ENCODE measurements at regions not wholly inside any gene's neighbourhood (a gene's known extent, or its start where the extent isn't known, plus 50 kb on each side); places are given as distances from the start of the nearest gene placed in this dataset.

GRCh38 chr14:97027256-97027999, 230.2 kb downstream of the VRK1 start:
- no peak for DNase-seq (ENCODE audit: low spot score in 2 of 2)
- TF ChIP-seq, protein P1, sequence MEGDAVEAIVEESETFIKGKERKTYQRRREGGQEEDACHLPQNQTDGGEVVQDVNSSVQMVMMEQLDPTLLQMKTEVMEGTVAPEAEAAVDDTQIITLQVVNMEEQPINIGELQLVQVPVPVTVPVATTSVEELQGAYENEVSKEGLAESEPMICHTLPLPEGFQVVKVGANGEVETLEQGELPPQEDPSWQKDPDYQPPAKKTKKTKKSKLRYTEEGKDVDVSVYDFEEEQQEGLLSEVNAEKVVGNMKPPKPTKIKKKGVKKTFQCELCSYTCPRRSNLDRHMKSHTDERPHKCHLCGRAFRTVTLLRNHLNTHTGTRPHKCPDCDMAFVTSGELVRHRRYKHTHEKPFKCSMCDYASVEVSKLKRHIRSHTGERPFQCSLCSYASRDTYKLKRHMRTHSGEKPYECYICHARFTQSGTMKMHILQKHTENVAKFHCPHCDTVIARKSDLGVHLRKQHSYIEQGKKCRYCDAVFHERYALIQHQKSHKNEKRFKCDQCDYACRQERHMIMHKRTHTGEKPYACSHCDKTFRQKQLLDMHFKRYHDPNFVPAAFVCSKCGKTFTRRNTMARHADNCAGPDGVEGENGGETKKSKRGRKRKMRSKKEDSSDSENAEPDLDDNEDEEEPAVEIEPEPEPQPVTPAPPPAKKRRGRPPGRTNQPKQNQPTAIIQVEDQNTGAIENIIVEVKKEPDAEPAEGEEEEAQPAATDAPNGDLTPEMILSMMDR (IDR thresholded peaks at IDR 0.05): no peak
- TF ChIP-seq POLR2AphosphoS5 (IDR thresholded peaks at IDR 0.05) (no peak), POLR2A (IDR thresholded peaks at IDR 0.05) (no peak), EP300 (IDR thresholded peaks at IDR 0.05) (no peak)
- H3K27ac ChIP-seq: no peak overlapping the region
- no peaks in the 10 kb centered on the region for H3K9me3 ChIP-seq
- no peaks in the 10 kb centered on the region for H3K4me1 ChIP-seq
- no peak overlapping the region for H3K4me3 ChIP-seq
- H3K27me3 ChIP-seq: peaks cover 39% of the 10 kb centered on the region
- WGBS: 70% methylated on average over 12 of the region's 12 CpGs
- no peaks in the 10 kb centered on the region for H3K36me3 ChIP-seq

DNA sequence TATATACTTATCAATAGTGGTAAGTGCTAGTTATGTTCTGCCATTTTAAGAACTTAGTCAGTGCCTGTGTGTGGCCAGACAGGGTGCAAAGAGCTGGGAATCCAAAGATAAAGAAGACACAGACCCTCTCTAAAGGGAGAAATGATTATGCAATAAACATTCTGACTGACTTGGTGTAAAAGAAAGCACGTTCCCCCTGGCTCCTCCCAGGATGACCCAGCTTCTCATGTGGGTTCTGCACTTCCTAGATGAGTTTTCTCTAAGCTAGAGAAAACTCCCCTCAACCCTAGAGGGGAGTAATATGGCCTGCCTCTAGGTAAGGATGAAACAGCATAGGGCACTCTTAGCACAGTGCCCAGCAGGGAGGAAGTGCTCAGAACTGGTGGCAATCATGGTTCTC, 231.2 kb downstream of the VRK1 start:
- H3K27me3 ChIP-seq: peaks cover 45% of the 10 kb centered on the region
- no peak for DNase-seq (ENCODE audit: low spot score in 2 of 2)
- H3K27ac ChIP-seq: no peak overlapping the region
- TF ChIP-seq EP300 (IDR thresholded peaks at IDR 0.05) (no peak), POLR2A (IDR thresholded peaks at IDR 0.05) (no peak), POLR2AphosphoS5 (IDR thresholded peaks at IDR 0.05) (no peak)
- TF ChIP-seq, protein P1 (IDR thresholded peaks at IDR 0.05): no peak
- no peak overlapping the region for H3K4me3 ChIP-seq
- 47% methylated on average over 1 of the region's 1 CpG for WGBS
- no peaks in the 10 kb centered on the region for H3K36me3 ChIP-seq
- peaks cover 5% of the 10 kb centered on the region for H3K4me1 ChIP-seq
- H3K9me3 ChIP-seq: no peaks in the 10 kb centered on the region

- no peak for TF ChIP-seq EP300 (IDR thresholded peaks at IDR 0.05)
- no peak for TF ChIP-seq POLR2A (IDR thresholded peaks at IDR 0.05)
- no peak for TF ChIP-seq POLR2AphosphoS5 (IDR thresholded peaks at IDR 0.05)
- TF ChIP-seq, protein P1 (IDR thresholded peaks at IDR 0.05): no peak
- H3K9me3 ChIP-seq: no peaks in the 10 kb centered on the region
- peaks cover 7% of the 10 kb centered on the region for H3K4me1 ChIP-seq
- no peak overlapping the region for H3K4me3 ChIP-seq
- no peak for DNase-seq (ENCODE audit: low spot score in 2 of 2)
- WGBS: 100% methylated on average over 2 of the region's 2 CpGs
- no peaks in the 10 kb centered on the region for H3K36me3 ChIP-seq
- no peak overlapping the region for H3K27ac ChIP-seq
- peaks cover 49% of the 10 kb centered on the region for H3K27me3 ChIP-seq
Measured at GRCh38 chr14:97029800-97030199, 232.6 kb downstream of the VRK1 start.

DNA sequence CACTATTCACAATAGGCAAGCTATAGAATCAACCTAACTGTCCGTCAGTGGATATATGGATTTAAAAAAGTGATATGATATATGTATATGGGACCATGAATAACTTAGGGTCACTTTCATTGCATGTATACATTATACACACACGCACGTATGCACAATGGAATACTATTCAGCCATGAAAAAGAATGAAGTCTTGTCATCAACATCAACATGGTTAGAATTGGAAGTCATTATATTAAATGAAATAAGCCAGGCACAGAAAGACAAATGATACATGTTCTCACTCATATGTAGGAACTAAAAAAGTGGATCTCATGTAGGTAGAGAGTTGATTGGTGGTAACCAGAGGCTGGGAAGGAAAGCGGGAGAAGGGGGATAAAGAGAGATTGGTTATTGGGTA, 234.3 kb downstream of the VRK1 start:
- TF ChIP-seq POLR2AphosphoS5 (IDR thresholded peaks at IDR 0.05) (no peak), EP300 (IDR thresholded peaks at IDR 0.05) (no peak), POLR2A (IDR thresholded peaks at IDR 0.05) (no peak)
- TF ChIP-seq, protein P1 (IDR thresholded peaks at IDR 0.05): no peak
- Histone ChIP-seq H3K27ac (no peak overlapping the region), H3K36me3 (no peaks in the 10 kb centered on the region), H3K4me1 (peaks cover 7% of the 10 kb centered on the region), H3K9me3 (no peaks in the 10 kb centered on the region), H3K4me3 (no peak overlapping the region), H3K27me3 (peaks cover 45% of the 10 kb centered on the region)
- WGBS: 93% methylated on average over 4 of the region's 4 CpGs
- DNase-seq (ENCODE audit: low spot score in 2 of 2): no peak

DNA sequence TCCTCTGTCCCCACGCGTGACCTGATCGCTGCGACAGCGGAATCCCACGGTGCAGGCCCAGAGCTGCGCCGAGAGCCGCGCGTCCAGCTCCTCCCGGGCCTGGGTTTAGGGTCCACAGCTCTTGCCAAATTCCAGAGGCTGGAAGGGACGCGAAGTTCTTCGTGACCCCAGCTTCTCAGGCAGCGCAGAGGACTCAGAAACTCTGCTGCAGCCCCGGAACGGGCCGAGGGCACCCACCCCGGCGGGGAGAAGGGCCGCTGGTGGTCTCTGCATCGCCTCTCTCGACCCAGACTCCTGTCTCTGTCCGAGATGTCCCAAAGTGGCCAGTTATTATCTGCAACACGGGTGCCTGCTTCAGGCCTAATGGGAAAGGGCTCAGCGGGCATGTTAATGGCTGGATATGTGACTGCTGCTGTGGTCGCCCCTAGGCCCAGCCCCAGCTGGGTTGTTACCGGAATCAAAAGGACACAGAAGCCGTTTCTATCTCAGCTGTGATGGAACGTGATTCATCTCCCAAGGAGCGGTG, 236.4 kb downstream of the VRK1 start:
- DNase-seq (ENCODE audit: low spot score in 2 of 2): no peak
- H3K27me3 ChIP-seq: peaks cover 48% of the 10 kb centered on the region
- 34% methylated on average over 23 of the region's 32 CpGs for WGBS
- H3K9me3 ChIP-seq: no peaks in the 10 kb centered on the region
- H3K27ac ChIP-seq: no peak overlapping the region
- H3K36me3 ChIP-seq: no peaks in the 10 kb centered on the region
- no peak for TF ChIP-seq EP300 (IDR thresholded peaks at IDR 0.05)
- no peak for TF ChIP-seq POLR2A (IDR thresholded peaks at IDR 0.05)
- TF ChIP-seq POLR2AphosphoS5 (IDR thresholded peaks at IDR 0.05): no peak
- TF ChIP-seq, protein P1 (IDR thresholded peaks at IDR 0.05): no peak
- H3K4me1 ChIP-seq: peaks cover 7% of the 10 kb centered on the region
- peak overlapping the region; percentile 40 for H3K4me3 ChIP-seq

All from suprapubic skin (tissue), 4 donors.